IMR-90 (cell line): ENCODE measurements at regions not wholly inside any gene's neighbourhood (a gene's known extent, or its start where the extent isn't known, plus 50 kb on each side); places are given as distances from the start of the nearest gene placed in this dataset.
A peak's percentile ranks its signal among the peaks of the same experiment; 100 is the strongest.

Source experiments
- ATAC-seq: fragments of 200-7000 bp; cut with Tn5 transposase; 2 replicates; pipeline ENCODE4 v1.9.1; 2020; ENCODE audit warnings: low read depth, mild to moderate bottlenecking, moderate library complexity
- BruUV-seq: library from RNA; stranded (reverse); fragments of 400-500 nt; replicated peaks from 2 replicates; lab custom pipeline; 2021; lab: Mats Ljungman, UMichigan
- CTCF ChIA-PET: fragments of 300-600 bp; formaldehyde crosslinking; extraction: SDS; loops from one replicate; lab custom pipeline; 2021; ENCODE audit warnings: antibody characterized with exemption; lab: Yijun Ruan, JAX
- POLR2A ChIA-PET: fragments of 300-600 bp; sonication (Branson Sonifier 250); formaldehyde crosslinking; loops from one replicate; lab custom pipeline; 2022; ENCODE audit warnings: antibody characterized with exemption; ENCODE audit not compliant: unreplicated experiment; lab: Charles Lee
- DNase-seq: peaks from one replicate; pipeline ENCODE4 v3.0.0; 2013
- H2AFZ ChIP-seq: replicated peaks from 2 replicates; pipeline ENCODE3; 2013; ENCODE audit warnings: low read length, mild to moderate bottlenecking; ENCODE audit not compliant: poor library complexity
- H2AK5ac ChIP-seq: 2 replicates; pipeline ENCODE4 v1.6.1; 2013; ENCODE audit warnings: low read depth, low read length, inconsistent platforms
- H2AK9ac ChIP-seq: replicated peaks from 2 replicates; pipeline ENCODE3; 2013; ENCODE audit warnings: mild to moderate bottlenecking, low read depth, low read length, moderate library complexity; ENCODE audit not compliant: poor library complexity
- H2BK120ac ChIP-seq: 2 replicates; pipeline ENCODE4 v1.6.1; 2013; ENCODE audit warnings: low read depth, low read length, inconsistent platforms
- H2BK15ac ChIP-seq: 3 replicates; pipeline ENCODE4 v1.6.1; 2013; ENCODE audit warnings: low read depth, low read length, inconsistent platforms
- H2BK20ac ChIP-seq: 2 replicates; pipeline ENCODE4 v1.6.1; 2013; ENCODE audit warnings: low read depth, mild to moderate bottlenecking, inconsistent platforms, low read length, moderate library complexity
- H2BK5ac ChIP-seq: 2 replicates; pipeline ENCODE4 v1.6.1; 2013; ENCODE audit warnings: mild to moderate bottlenecking, low read depth, low read length, inconsistent platforms; ENCODE audit not compliant: poor library complexity, severe bottlenecking
- H3K14ac ChIP-seq: replicated peaks from 2 replicates; pipeline ENCODE4 v1.6.1; 2013; ENCODE audit warnings: low read depth, low read length, inconsistent platforms
- H3K18ac ChIP-seq: 2 replicates; pipeline ENCODE4 v1.6.1; 2013; ENCODE audit warnings: low read depth, low read length, control low read depth
- H3K23ac ChIP-seq: 2 replicates; pipeline ENCODE4 v1.6.1; 2013; ENCODE audit warnings: low read depth, low read length, inconsistent platforms
- H3K27ac ChIP-seq: 2 replicates; pipeline ENCODE4 v1.5.1; 2013; ENCODE audit warnings: mild to moderate bottlenecking, control low read depth, low read length; ENCODE audit not compliant: insufficient read depth
- H3K27me3 ChIP-seq: 2 replicates; pipeline ENCODE4 v1.6.1; 2013; ENCODE audit warnings: low read length; ENCODE audit not compliant: control insufficient read depth, insufficient read depth
- H3K36me3 ChIP-seq: 2 replicates; pipeline ENCODE4 v1.6.1; 2013; ENCODE audit warnings: low read length, mixed read lengths; ENCODE audit not compliant: control insufficient read depth, insufficient read depth
- H3K4ac ChIP-seq: 2 replicates; pipeline ENCODE4 v1.6.1; 2013; ENCODE audit warnings: low read depth, low read length, inconsistent platforms
- H3K4me1 ChIP-seq: 2 replicates; pipeline ENCODE4 v1.6.1; 2013; ENCODE audit warnings: low read length, mixed read lengths; ENCODE audit not compliant: control insufficient read depth, insufficient read depth
- H3K4me2 ChIP-seq: 2 replicates; pipeline ENCODE4 v1.6.1; 2013; ENCODE audit warnings: low read depth, mild to moderate bottlenecking, control low read depth, low read length, moderate library complexity
- H3K4me3 ChIP-seq: 2 replicates; pipeline ENCODE4 v1.5.1; 2013; ENCODE audit warnings: low read depth, mild to moderate bottlenecking, control low read depth, low read length, moderate library complexity; ENCODE audit not compliant: insufficient read depth
- H3K56ac ChIP-seq: 2 replicates; pipeline ENCODE4 v1.6.1; 2013; ENCODE audit warnings: low read length, inconsistent platforms; ENCODE audit not compliant: insufficient read depth; ENCODE audit errors: extremely low read depth
- H3K79me1 ChIP-seq, 2 experiments: 2 replicates each; pipeline ENCODE4 v1.6.1; 2013; ENCODE audit warnings: low read length in 2 of 2, inconsistent platforms in 1 of 2, low read depth in 1 of 2
- H3K9ac ChIP-seq: 2 replicates; pipeline ENCODE4 v1.6.1; 2013; ENCODE audit warnings: low read depth, low read length, control low read depth
- H3K9me1 ChIP-seq: 2 replicates; pipeline ENCODE4 v1.6.1; 2013; ENCODE audit warnings: low read length, inconsistent platforms; ENCODE audit not compliant: insufficient read depth
- H3K9me3 ChIP-seq: 2 replicates; pipeline ENCODE4 v1.6.1; 2013; ENCODE audit warnings: low read length; ENCODE audit not compliant: control insufficient read depth, insufficient read depth
- H4K20me1 ChIP-seq: 2 replicates; pipeline ENCODE4 v1.6.1; 2013; ENCODE audit warnings: low read length, inconsistent platforms; ENCODE audit not compliant: insufficient read depth
- H4K5ac ChIP-seq: 2 replicates; pipeline ENCODE4 v1.6.1; 2013; ENCODE audit warnings: mild to moderate bottlenecking, low read depth, low read length, control low read depth
- H4K8ac ChIP-seq, 2 experiments: 2 replicates each; pipeline ENCODE4 v1.6.1; 2013; ENCODE audit warnings: low read depth in 2 of 2, low read length in 2 of 2, control low read depth in 1 of 2, inconsistent platforms in 1 of 2
- H4K91ac ChIP-seq: 2 replicates; pipeline ENCODE4 v1.6.1; 2013; ENCODE audit warnings: low read depth, low read length, inconsistent platforms; ENCODE audit not compliant: insufficient read depth
- CEBPB ChIP-seq: IDR thresholded peaks from 2 replicates; pipeline ENCODE4 v1.6.1; 2012; ENCODE audit warnings: low read depth, low read length, improper control_type of control experiment
- MAZ ChIP-seq: IDR thresholded peaks from 2 replicates; pipeline ENCODE4 v1.6.1; 2012; ENCODE audit warnings: low read depth, mild to moderate bottlenecking, low read length, improper control_type of control experiment, moderate library complexity, borderline replicate concordance
- WGBS, 2 experiments: methylation state at CpG; one replicate each; pipeline versions ENCODE4 v1.1.5 to v1.1.7; 2013; ENCODE audit warnings: missing lambda C conversion rate in 2 of 2; ENCODE audit not compliant: insufficient read length in 1 of 2; ENCODE audit errors: extremely low coverage in 2 of 2; 5-methylcytosine and 5-hydroxymethylcytosine counted together
- dilution Hi-C: fragments of 300-500 bp; cut with HindIII; formaldehyde crosslinking; loops from one replicate; pipeline ENCODE4 v1.14.3; 2018; ENCODE audit warnings: low sequenced_read_pairs; ENCODE audit not compliant: unreplicated experiment
- in situ Hi-C: fragments of 300-500 bp; cut with MboI; formaldehyde crosslinking; loops from 3 replicates; pipeline ENCODE4 v1.14.3; 2019; ENCODE audit warnings: low sequenced_read_pairs, inconsistent platforms, mixed read lengths
- intact Hi-C: fragments of 100-400 bp; cut with micrococcal nuclease; formaldehyde crosslinking; loops from 2 replicates; pipeline ENCODE4 v1.10.0; 2022

DNA sequence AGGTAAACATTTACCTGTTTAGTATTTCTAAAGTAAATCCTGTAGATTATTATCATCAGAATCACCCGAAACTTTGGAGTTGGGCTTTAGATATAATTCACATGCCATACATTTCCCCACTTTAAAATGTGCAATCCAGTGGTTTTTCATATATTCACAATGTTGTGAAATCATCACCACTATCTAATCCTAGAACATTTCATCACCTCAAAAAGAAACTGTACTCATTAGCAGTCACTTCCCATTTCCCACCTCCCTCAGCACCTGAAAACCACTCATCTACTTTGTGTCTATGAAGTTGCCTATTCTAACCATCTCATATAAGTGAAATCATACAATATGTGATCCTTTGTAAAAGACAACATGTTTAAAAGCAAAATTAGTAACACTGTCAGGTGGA, 182.6 kb downstream of the FZD1 start:
- POLR2A ChIA-PET = no interaction called here
- Histone ChIP-seq H3K79me1 (no peaks in the 10 kb centered on the region), H3K4me1 (no peaks in the 10 kb centered on the region), H3K4me2 (no peak overlapping the region), H2BK15ac (no peak overlapping the region), H4K5ac (no peak overlapping the region), H2AFZ (no peak overlapping the region), H3K56ac (no peak overlapping the region), H4K20me1 (no peaks in the 10 kb centered on the region), H2BK120ac (no peak overlapping the region), H3K14ac (no peak overlapping the region), H3K36me3 (no peaks in the 10 kb centered on the region), H3K23ac (no peak overlapping the region), H2BK5ac (no peak overlapping the region), H4K91ac (no peak overlapping the region), H3K9ac (no peak overlapping the region), H3K4ac (no peak overlapping the region), H3K4me3 (no peak overlapping the region), H2BK20ac (no peak overlapping the region), H4K8ac (no peak overlapping the region), H2AK5ac (no peak overlapping the region), H3K27ac (no peak overlapping the region), H3K27me3 (no peaks in the 10 kb centered on the region), H3K18ac (no peak overlapping the region), H3K9me1 (no peaks in the 10 kb centered on the region), H3K9me3 (no peaks in the 10 kb centered on the region), H2AK9ac (no peak overlapping the region)
- no TSS peak for BruUV-seq
- CTCF ChIA-PET = no interaction called here
- dilution Hi-C loops = no loop called here
- ATAC-seq (no peak), DNase-seq (no peak)
- in situ Hi-C loops = no loop called here
- WGBS, 2 experiments = no CpG with 5 or more reads among the region's 1 CpG
- 0 out of 2 replicates have a peak, but pooled peaks have one; percentile 11 for TF ChIP-seq CEBPB
- no peak for TF ChIP-seq MAZ
- intact Hi-C loops = no loop called here
